Inflammatory macrophage treated with lipopolysaccharide for 4 hours (primary cell): ENCODE measurements at regions not wholly inside any gene's neighbourhood (a gene's known extent, or its start where the extent isn't known, plus 50 kb on each side); places are given as distances from the start of the nearest gene placed in this dataset.
"Not testable (repeated sequence)": the region's sequence is repeated elsewhere in the genome, so short reads cannot be mapped to it uniquely, and the experiment has no call there.

Experiments used
- DNase-seq: peaks from one replicate; pipeline ENCODE4 v3.0.0-alpha.2; 2020

DNA sequence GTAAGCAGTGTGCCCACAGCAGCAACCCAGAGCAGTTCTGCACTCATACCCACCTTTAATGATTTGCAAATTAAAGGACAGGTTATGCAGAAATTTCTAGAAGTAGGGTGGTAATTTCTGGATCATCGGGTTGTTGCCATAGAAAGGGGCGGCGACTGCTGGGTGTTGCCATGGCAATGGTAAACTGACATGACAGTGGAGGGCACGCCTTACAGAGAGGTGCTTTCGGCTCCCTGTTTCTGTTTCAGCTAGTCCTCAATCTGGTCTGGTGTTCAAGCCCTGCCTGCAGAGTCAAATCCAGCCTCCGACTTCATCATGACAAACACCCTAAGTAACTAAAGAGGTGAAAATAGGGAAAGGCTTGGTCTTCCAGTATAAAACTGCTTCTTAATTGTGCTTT, 667.7 kb downstream of the SOCS6 start:
- no peak for DNase-seq

DNA sequence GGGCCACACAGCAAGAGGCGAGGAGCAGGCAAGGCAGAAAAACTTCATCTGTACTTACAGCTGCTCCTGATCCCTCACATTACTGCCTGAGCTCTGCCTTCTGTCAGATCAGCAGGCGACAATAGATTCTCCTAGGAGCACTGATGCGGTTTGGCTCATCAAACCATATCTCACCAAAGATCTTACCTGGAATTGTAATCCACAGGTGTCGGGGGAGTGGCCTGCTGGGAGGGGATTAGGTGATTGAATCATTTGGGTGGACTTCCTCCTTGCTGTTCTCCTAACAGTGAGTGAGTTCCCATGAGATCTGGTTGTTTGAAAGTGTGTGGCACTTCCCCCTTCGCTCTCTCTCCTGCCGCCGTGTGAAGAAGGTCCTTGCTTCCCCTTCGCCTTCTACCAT, 647.3 kb downstream of the SOCS6 start:
- DNase-seq: no peak

DNA sequence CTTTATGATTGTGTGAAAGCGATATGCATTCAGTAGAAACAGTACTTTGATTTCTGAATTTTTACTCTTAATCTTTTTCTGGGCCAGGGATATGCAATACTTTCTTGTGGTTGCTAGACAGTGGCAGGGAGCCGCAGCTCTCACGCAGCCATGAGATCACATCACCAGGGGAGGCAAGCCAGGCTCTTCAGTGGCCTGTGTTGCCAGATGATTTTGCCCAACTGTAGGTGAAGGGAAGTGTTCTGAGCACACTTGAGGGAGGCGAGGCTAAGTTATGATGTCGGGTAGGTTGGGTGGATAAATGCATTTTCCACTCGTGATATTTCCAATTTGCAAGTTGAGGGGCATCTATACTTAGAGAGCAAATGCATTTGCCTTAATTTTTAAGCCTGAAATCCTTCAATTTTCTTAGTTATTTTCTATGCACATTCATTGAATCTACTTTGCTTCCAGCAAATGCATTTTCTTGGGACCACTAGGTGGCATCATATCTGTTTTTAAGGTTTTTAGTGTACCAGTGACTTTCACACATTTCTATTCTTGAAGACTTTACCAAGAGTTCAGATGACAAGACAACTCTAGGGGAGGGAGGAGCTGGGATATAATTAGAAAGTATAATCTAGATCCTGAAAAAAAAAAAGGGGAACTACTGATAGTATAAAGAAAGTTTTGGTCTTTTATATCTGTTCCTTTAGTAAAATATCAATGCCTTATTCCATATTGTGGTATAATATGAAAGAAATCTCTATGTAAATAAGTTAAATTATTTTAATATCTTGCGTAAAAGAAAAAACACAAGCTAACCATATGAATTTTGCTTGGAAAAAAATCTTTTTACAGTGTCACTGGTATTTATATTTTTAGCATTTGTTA, 643.3 kb downstream of the SOCS6 start:
- peak; percentile 13 for DNase-seq

DNA sequence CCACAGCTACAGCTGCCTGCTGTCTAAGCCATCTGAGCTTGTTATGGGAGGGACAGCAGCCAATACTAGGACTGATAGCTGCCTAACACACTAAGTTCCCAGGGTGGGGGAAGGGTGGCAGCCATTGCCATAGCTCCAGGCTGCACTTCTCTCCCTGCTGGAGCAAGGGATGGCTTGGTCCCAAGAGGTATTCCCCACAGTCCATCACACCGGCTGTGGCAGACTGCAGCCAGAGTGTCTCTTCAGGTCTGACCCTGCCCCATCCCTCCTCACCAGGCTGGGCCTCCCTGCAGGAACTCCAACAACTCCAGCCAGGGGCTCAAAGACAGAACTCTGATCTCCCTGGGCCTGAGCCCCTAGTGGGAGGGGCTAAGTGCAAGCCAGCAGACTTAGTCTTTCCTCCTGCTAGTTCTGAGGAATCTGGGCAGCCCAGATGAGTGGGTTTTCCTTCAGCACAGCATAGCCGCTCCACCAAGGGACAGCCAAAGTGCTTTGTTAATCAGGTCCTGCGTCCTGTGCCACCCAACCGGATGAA, 632.1 kb downstream of the SOCS6 start:
- DNase-seq: no peak

DNA sequence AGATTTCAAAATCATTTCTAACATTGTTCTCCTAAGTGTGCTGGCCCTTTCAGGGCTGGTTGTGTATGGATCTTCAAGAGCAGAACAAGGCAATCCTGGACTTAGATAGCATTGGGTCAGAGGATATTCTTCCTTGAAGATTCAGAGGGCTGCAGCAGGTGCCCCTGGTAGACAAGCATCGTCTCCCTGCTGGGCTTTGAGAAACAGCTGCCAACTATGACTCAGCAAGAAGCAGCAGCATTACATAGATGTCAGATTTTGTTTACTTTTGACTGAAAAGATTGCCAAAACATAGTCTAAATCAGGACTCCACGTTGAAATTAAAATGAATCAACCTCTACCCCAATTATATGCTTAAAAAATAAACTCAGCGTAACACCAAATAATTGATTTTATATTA, 618.8 kb downstream of the SOCS6 start:
- no peak for DNase-seq

DNA sequence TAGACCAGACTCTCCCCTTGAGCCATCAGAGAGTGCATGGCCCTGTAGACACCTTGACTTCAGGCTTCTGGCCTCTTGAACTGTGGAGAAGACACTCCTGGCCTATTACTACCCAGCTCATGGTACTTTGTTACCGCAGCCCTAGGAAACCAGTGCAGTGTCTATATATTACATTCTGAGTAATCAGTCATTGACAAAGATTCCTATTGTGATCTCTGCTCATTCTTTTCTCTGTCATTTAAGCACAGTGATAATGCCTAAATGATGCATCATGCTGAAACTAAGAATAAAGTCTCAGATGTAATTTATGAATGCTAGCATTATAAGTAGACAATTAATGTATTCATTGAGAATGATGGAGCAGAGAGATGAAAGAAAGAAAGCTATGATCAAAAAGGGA, 603.5 kb downstream of the SOCS6 start:
- no peak for DNase-seq

DNA sequence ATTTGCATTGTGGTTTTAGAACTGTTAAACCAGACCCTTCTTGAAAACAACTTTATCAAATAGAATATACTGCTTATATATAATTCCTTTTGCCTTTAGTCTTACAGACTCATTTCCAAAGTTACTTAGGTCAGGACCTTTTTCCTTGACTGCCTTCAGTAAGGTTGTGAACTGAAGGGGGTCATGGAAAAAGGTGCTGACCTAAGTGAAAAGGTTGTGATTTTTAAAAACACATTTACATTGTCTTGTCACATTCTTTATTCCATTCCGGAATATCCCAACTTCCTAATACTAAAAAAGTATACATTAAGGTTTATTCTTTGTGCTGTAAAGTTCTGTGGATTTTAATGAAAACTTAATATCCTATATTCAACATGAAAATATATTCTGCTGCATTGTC, 581.4 kb downstream of the SOCS6 start:
- DNase-seq: no peak

DNA sequence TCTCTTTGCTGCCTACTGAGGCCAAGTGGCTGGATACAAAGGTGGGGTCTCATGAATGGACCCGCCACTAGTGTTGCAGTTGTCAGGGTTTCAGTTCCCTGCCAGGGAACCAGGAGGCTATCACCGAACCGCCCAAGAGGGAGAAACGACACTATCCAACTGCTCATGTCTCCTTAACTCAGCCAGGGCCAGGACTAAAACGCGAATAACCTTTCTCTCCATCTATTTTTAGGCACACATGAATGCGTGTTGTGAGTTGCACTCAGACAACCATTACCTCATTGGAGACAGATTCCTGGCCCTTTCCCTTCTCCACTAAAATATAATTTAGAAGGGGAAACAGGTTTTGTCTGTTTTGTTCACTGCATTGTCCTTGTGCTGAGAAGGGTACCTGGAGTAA, 559.5 kb downstream of the SOCS6 start:
- DNase-seq: no peak

DNA sequence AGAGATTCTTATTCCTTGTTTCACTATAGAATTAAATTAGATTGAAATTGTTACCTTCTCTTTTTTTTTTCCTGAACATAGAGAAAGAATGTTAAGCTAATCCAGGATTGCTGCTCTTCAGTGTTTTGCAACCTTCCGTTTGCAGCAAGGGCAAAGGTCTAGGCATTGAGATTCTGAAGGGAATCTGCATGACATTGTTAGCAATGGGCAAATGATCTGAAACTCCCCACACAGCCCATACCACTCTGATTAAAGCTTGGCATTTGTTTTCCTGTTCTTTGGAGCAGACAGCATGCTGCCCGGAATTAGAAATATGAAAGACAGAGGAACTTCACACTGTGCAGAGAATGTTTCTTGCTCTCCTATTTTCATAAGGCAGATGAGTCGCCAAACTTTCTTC, 551.8 kb downstream of the SOCS6 start:
- DNase-seq: no peak

DNA sequence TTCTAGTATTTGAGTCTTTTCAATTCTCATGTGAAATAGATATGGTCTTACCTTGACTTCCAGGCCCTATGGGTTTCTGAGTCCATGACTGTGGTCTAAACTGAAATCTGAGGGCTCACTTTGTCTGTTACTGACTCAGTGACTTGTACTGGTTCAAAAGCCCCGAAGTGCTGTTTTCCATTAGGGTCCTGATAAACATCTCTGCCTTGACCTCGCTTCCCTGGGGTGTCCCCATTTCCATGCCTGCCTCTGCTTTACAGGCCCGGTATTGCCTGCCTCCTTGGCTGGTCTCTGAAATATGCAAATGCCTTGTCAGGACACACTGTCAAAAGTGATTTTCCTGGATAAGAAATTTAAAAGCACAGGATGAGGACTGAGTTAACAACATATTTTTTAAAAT, 538.8 kb downstream of the SOCS6 start:
- DNase-seq: no peak

DNA sequence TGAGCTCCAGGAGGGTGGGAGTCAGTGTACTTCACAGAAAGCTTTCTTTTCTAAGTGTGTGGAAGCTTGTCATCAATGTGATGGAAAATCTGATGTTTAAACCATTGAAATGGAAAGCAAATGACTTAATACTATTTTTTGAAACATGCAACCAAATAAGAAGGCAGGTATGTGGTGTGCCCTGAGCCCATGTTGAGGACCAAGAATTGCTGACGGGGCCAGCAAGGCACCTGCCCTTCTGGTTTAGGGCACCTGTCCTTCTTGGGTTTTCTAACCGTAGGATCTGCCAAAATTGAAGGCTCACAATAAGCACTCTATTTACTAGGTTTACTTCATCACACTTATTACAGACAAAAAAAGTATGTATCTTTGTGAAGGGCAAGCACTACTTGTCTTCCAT, 537.7 kb downstream of the SOCS6 start:
- DNase-seq: no peak

DNA sequence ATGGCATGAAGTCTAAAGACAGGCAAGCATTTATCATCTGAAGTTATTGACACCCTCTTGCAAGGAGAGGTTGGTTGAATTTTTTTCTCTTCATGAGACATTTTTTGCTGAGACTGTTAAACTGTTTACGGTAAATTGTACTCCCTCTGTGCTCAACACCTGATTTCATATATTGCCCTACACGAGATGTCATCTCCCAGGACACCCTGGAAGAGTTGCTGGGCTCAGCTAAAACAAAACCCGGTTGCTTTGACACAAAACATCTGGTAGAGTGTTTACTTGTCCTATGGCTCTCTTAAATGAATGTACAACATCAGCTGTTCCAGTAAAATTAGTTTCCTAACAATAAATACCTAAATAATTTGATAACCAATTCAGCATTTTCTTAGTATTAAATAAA, 533.8 kb downstream of the SOCS6 start:
- DNase-seq: no peak

DNA sequence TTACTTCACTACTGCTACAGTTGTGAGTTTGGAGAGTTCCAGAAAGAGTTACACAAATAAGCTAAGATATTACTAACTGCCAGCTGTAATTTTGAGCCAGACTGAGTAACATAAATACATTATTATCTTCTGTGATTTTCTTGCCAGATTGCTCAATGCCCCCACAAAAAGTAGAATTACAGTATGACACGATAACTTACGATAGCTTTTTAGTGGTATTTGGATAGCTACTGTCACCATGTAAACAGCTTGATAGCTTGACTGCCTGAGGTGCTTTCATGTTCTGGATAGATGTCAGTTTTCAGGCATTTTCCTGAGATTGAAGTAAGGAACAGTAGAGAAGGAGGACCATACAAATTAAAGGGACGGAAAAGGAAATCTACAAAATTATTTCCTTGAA, 533.3 kb downstream of the SOCS6 start:
- DNase-seq: no peak

DNA sequence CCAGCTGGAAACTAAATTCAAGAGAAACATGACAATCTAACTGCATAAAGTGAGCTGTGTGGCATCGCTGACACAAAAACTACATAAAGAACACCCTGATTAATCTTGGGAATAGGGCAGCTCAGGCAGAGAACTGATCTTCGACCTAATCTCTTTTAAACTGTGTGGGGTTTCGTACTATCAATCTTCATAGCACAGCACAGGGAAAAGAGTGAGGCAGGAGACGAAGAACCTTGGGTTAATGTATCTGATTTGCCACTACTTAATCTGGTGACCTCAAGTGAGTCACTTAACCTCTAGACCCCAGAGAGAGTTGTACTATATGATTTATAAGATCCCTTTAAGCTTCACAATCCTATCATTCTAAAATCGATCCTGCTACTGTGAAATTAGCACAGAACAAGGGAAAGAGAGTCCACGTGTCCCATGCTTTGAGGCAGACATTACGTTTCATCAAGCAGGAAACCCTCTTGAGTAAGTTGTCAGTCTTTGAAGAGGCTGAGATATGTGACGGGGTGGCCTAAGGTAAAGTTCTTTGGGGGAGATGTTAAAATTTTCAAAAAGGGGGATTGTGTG, 519.7 kb downstream of the SOCS6 start:
- DNase-seq: no peak

DNA sequence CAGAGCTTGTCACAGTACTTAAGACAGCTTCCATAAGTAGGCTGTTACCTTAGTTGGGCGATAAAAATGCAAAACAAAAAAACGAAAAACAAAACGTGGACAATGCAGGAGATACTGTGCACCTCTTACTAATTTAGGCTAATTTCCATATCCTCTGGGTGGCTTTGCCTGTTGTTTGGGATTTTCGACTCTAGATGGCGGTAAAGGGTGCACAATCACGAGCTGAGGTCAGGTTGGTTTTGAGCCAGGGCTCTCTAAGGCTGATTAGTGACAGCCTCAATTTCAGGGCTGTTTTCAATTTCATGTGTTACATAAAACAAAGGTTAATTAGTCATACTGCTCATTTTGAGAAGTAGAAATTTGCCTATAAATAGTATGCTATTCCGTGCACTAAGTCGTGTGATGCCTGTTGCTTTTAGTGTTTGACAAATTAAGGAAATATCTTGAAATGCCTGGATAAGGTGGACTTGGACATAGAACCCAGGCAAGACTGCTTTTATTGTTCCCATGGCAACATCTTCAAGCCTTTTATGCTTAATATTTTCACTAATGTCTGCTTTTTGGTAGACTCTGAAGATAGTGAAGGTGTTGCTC, 493.1 kb downstream of the SOCS6 start:
- peak; percentile 38 for DNase-seq

DNA sequence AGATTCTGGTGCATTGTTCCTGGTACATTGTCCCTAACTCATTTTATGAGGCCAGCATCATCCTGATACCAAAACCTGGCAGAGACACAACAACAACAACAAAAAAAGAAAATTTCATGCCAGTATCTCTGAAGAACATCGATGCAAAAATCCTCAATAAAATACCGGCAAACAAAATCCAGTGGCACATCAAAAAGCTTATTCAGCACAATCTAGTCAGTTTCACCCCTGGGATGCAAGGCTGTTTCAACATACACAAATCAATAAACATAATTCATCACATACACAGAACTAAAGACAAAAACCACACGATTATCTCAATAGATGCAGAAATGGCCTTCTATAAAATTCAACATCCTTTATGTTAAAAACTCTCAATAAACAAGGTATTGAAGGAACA, 477.4 kb downstream of the SOCS6 start:
- DNase-seq: not testable (repeated sequence)

DNA sequence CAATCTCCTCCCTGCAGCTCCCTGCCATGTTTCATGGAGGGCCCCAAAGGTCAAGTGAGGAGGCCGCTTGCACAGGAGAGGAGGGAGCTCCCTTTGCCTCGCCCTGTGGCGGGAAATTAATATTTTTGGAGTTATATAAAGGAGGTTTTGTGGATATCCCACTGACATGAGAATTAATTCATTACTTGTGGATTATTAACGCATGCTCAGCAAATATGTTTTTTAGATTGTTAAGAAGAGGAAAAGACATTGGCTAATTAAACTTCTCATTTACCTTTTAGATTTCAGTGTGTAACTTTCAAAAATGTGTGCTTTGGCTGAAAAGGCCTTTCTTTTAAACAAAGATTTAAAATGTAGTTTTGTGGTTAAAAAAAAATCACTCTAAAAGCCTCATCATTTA, 474.0 kb downstream of the SOCS6 start:
- no peak for DNase-seq

DNA sequence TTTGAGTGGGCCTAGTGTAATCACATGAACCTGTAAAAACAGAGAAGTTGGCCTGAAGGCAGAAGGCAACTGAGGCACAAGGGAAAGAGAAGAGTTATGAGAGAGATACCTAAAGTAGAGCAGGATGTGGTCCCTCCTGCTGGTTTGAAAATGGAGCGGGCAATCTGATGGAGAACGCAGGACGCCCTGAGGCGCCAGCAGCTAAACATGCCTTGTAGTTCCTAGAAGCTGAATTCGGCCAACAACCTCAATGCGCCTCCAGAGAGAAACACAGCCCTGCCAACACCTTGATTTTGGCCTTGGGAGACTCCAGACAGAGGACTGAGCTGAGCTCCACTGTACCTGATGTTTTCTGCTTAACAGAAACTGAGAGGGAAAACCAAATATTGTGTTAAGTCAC, 469.9 kb downstream of the SOCS6 start:
- no peak for DNase-seq

DNA sequence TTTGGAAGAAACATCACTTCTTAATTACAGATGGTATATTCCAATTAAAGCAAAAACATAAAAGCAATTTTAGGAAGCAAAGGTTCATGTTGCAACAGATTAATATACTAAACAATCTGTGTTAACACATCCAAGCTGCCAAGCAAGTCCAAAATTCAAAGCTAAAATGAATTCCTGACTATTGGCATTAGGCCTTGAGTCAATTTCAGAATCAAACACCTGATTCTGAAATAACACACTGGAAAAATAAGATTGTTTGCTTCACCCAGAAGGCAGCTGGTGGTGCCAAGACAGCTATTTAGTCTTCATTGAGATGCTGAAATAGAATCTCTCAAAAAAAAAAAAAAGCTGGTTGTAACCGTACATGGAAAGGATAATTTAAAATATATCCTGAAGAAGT, 465.6 kb downstream of the SOCS6 start:
- DNase-seq: no peak

DNA sequence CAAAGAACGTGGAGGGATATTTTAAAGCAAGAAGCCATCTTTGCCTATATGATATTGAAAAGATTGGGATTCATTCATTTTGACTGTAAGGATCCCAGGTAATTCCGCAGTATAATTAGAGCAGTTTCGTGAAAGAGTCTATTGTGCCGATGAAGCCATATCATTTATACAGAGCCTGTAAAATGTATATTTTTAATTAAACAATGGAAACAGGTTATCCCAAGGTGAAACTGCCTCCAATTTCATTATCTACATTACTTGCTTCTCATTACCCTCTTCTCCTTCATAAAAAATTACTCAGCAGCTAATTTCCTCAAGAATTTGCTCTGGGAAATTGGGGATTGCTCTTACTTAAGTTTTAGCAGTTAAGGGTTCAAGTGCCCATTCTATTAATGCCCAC, 444.1 kb downstream of the SOCS6 start:
- DNase-seq: no peak

DNA sequence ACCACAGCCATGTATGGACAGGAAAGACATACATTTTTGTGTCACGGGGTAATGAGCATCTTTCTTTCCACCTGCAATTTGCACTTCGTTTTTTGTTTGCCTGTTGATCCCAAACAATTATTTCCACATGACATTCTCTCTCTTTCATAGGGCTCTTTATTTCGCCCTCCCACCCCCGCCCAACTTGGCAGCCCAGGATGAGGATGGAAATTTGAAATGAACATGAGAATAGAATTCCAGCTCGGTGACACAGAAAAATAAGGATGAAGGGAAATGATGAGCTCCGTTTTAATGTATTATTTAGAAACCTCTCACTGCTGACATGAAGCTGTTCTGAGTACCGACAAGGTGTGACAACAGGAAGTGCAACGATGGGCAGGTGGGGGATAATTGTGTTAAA, 443.3 kb downstream of the SOCS6 start:
- DNase-seq: no peak

DNA sequence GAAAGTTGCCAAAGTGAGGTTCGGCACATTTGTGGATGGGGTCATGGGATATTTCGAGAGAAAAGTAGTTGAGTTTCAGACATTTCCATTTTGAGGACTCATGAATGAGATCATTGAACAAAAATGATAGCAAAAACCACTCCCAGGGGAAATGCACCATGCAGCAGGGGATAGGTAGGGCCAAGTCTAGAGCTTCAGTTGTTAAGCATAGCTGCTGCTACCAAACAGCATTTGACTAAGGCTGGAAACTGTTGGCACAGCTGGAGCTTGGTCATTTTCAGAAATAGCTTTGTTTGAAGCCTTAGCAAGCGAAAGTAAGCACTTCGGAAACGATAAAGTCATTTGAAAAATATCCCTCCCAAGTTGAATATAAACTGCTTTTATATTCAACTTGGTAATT, 431.8 kb downstream of the SOCS6 start:
- no peak for DNase-seq

DNA sequence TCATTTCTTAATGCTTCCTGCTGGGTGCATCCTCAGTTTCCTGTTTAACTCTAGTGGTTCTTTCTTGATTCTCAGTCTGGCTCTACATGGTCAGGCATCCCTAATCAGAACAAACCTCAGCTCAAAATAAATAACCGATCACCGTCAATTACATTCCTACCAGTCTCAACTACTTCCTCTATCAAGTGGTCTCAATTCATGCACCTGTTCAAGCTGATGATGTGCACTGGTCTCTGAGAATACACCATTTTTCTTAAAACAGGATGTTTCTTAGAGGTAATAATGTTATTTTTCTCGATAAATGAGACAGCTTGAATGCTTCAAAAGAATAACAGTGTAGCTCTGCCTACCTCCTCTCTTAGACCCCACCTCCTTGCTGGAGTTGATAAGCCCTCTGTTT, 420.9 kb downstream of the SOCS6 start:
- DNase-seq: no peak

DNA sequence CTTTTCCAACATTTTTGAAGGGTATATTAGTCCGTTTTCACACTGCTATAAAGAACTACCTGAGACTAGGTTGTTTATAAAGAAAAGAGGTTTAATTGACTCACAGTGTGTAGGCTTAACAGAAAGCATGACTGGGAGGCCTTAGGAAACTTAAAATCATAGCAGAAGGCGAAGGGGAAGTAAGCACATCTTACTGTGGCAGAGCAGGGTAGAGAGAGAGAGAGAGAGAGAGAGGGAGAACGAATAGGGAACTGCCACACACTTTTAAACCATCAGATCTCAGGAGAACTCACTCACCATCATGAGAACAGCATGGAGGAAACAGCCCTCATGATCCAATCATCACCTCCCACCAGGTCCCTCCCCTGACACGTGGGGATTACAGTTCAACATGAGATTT, 420.3 kb downstream of the SOCS6 start:
- no peak for DNase-seq
